ENCODE measurements at regions not wholly inside any gene's neighbourhood (a gene's known extent, or its start where the extent isn't known, plus 50 kb on each side); places are given as distances from the start of the nearest gene placed in this dataset.

DNA sequence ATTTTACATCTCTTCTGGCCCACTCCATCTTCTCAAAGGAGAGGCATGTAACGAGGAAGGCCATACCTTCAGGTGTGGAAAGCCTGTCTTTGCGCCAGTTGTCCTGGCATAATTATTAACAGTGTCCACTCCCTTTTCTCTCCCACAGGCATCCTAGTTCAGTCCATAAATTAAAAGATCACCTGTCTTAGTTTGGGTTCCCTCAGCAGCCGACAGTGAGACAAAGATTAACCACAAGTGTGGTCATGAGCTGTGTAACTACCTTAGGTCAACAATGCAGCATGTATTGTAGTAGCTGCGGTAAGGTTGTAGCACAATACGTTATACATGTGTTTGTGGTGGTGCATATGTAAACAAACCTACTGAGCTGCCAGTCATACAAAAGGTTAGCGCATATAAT is 103.3 kb upstream of the GALNT15 start (continued):
- TF ChIP-seq, protein P1, sequence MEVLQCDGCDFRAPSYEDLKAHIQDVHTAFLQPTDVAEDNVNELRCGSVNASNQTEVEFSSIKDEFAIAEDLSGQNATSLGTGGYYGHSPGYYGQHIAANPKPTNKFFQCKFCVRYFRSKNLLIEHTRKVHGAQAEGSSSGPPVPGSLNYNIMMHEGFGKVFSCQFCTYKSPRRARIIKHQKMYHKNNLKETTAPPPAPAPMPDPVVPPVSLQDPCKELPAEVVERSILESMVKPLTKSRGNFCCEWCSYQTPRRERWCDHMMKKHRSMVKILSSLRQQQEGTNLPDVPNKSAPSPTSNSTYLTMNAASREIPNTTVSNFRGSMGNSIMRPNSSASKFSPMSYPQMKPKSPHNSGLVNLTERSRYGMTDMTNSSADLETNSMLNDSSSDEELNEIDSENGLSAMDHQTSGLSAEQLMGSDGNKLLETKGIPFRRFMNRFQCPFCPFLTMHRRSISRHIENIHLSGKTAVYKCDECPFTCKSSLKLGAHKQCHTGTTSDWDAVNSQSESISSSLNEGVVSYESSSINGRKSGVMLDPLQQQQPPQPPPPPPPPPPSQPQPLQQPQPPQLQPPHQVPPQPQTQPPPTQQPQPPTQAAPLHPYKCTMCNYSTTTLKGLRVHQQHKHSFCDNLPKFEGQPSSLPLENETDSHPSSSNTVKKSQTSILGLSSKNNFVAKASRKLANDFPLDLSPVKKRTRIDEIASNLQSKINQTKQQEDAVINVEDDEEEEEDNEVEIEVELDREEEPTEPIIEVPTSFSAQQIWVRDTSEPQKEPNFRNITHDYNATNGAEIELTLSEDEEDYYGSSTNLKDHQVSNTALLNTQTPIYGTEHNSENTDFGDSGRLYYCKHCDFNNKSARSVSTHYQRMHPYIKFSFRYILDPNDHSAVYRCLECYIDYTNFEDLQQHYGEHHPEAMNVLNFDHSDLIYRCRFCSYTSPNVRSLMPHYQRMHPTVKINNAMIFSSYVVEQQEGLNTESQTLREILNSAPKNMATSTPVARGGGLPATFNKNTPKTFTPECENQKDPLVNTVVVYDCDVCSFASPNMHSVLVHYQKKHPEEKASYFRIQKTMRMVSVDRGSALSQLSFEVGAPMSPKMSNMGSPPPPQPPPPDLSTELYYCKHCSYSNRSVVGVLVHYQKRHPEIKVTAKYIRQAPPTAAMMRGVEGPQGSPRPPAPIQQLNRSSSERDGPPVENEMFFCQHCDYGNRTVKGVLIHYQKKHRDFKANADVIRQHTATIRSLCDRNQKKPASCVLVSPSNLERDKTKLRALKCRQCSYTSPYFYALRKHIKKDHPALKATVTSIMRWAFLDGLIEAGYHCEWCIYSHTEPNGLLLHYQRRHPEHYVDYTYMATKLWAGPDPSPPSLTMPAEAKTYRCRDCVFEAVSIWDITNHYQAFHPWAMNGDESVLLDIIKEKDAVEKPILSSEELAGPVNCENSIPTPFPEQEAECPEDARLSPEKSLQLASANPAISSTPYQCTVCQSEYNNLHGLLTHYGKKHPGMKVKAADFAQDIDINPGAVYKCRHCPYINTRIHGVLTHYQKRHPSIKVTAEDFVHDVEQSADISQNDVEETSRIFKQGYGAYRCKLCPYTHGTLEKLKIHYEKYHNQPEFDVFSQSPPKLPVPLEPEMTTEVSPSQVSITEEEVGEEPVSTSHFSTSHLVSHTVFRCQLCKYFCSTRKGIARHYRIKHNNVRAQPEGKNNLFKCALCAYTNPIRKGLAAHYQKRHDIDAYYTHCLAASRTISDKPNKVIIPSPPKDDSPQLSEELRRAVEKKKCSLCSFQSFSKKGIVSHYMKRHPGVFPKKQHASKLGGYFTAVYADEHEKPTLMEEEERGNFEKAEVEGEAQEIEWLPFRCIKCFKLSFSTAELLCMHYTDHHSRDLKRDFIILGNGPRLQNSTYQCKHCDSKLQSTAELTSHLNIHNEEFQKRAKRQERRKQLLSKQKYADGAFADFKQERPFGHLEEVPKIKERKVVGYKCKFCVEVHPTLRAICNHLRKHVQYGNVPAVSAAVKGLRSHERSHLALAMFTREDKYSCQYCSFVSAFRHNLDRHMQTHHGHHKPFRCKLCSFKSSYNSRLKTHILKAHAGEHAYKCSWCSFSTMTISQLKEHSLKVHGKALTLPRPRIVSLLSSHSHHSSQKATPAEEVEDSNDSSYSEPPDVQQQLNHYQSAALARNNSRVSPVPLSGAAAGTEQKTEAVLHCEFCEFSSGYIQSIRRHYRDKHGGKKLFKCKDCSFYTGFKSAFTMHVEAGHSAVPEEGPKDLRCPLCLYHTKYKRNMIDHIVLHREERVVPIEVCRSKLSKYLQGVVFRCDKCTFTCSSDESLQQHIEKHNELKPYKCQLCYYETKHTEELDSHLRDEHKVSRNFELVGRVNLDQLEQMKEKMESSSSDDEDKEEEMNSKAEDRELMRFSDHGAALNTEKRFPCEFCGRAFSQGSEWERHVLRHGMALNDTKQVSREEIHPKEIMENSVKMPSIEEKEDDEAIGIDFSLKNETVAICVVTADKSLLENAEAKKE (CRISPR knock-in tag; IDR thresholded peaks at IDR 0.05): no peak
- TF ChIP-seq CTCF (conservative IDR thresholded peaks at IDR 0.05; ENCODE audit: low read depth in 2 of 2) (no peak), JUNB (IDR thresholded peaks at IDR 0.05; ENCODE audit: unreplicated experiment) (no peak)

DNA sequence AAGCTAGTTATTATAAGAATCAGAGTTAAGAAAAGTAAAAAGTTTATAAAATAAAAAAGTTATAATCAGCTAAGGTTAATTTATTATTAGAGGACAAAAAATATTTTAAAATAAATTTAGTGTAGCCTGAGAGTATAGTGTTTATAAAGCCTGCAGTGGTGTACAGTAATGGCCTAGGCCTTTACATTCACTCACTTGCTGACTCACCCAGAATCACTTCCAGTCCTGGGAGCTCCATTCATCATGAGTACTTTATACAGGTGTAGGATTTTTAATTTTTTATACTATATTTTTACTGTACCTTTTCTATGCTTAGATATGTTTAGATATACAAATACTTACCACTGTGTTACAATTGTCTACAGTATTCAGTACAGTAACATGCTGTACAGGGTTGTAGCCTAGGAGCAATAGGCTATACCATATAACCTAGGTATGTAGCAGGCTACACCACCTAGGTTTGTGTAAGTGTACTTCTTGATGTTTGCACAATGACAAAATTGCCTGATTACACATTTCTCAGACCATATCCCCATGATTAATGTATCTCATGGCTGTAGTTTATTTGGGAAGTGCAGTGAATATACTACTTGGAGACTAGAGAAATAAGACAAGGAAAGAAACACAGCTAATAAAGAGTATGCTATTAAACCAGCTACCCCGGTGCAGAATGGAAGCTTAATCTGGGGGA is 101.9 kb upstream of the GALNT15 start:
- Histone ChIP-seq H3K9me2 (ENCODE audit: insufficient read depth) (0 out of 2 replicates have a peak, but pooled peaks cover 2% of the 10 kb centered on the region), H3K27me3 (ENCODE audit: insufficient read depth) (no peaks in the 10 kb centered on the region), H3F3A (replicated peaks; ENCODE audit: low read depth) (no peaks in the 10 kb centered on the region), H3K4me3 (no peak overlapping the region), H3K36me3 (ENCODE audit: insufficient read depth) (no peaks in the 10 kb centered on the region), H3K4me1 (ENCODE audit: insufficient read depth) (no peaks in the 10 kb centered on the region), H2AFZ (no peak overlapping the region), H3K4me2 (no peak overlapping the region), H3K27ac (ENCODE audit: low read depth) (no peak overlapping the region), H3K79me2 (replicated peaks; ENCODE audit: insufficient read depth) (no peaks in the 10 kb centered on the region), H4K20me1 (replicated peaks; ENCODE audit: insufficient read depth) (no peaks in the 10 kb centered on the region)
- Mint-ChIP-seq H3K4me3 (no peak overlapping the region), H3K27me3 (ENCODE audit: insufficient read depth, low read depth, poor library complexity) (no peaks in the 10 kb centered on the region), H3K4me1 (no peaks in the 10 kb centered on the region), H3K36me3 (ENCODE audit: low read depth) (no peaks in the 10 kb centered on the region), H3K9me3 (peaks cover 7% of the 10 kb centered on the region), H3K27ac (no peak overlapping the region)
- ATAC-seq (no peak), DNase-seq (ENCODE audit: low spot score) (no peak)
- TF ChIP-seq EZH2phosphoT487 (IDR thresholded peaks at IDR 0.05; ENCODE audit: unreplicated experiment): no peak
